ENCODE measurements at regions not wholly inside any gene's neighbourhood (a gene's known extent, or its start where the extent isn't known, plus 50 kb on each side); places are given as distances from the start of the nearest gene placed in this dataset.
"Not testable (repeated sequence)": the region's sequence is repeated elsewhere in the genome, so short reads cannot be mapped to it uniquely, and the experiment has no call there.

GRCh38 chr7:113389112-113389646 lies 270.8 kb upstream of the SMIM30 start:
- DNase-seq (ENCODE audit: low read depth in 2 of 2): no peak

GRCh38 chr7:113383638-113384037 lies 265.3 kb upstream of the SMIM30 start:
- no peak for DNase-seq (ENCODE audit: low read depth in 2 of 2)

- no peak for DNase-seq (ENCODE audit: low read depth in 2 of 2)
Observed at GRCh38 chr7:113379746-113380145, 261.4 kb upstream of the SMIM30 start.

DNA sequence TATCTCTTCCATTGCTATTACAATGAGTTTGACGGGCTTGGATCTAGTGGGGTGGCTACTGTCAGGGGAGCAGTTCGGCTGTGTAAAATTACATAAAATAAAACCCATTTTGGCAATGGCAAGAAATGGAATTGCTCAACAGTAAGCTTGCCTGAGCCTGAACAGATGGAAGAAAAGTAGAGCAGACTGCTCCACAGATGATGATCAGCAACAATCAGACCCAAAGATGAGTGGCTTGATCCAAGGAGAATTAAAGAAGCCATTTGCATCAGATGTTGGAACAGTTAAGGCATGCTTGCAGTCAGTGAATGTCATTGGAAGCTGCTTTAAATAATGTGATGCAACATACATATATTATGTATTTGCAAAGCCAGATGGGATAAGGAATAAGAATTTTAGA lies 256.6 kb upstream of the SMIM30 start:
- no peak for DNase-seq (ENCODE audit: low read depth in 2 of 2)

DNA sequence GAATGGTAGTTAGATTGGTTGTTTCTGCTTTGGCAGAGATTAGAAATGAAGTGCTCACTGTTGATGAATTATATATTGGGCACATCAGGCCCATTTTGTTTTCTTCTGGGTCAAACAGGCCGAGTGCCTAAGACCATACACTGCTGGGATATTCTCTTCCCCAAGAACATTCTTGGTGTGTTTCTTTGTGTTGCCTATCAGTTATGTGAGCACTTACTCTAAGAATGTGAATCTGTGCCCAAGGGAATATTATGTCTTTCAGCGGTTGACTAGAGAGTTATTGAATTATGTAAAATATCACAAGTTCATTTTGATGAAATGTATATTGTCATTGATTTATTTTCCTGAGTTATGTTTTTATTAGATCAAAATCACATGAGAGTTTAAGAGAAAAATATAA lies 255.5 kb upstream of the SMIM30 start:
- DNase-seq (ENCODE audit: low read depth in 2 of 2): no peak

GRCh38 chr7:113371416-113372043 lies 253.2 kb upstream of the SMIM30 start:
- no peak for DNase-seq (ENCODE audit: low read depth in 2 of 2)

GRCh38 chr7:113370910-113371309 lies 252.6 kb upstream of the SMIM30 start:
- DNase-seq (ENCODE audit: low read depth in 2 of 2): no peak

DNA sequence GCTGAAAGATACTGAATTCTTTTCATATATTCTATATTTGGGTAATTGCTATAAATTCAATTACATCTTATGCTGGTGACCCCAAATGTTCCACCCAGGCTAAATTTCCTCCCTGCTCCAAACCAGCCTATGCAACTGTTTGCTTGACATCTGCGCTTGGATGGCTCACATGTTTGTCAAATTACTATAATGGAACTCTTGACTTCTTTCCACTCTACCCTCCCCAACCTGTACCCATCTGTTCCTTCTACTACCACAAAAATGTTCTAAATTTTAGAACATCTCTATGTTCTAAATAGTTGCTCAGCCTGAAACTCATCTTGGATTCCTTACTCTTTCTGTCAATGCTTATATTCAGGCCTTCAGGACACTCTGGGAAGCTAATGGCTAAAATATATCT lies 249.9 kb upstream of the SMIM30 start:
- no peak for DNase-seq (ENCODE audit: low read depth in 2 of 2)

- DNase-seq (ENCODE audit: low read depth in 2 of 2): no peak
Observed at GRCh38 chr7:113367041-113367586, 248.8 kb upstream of the SMIM30 start.

DNA sequence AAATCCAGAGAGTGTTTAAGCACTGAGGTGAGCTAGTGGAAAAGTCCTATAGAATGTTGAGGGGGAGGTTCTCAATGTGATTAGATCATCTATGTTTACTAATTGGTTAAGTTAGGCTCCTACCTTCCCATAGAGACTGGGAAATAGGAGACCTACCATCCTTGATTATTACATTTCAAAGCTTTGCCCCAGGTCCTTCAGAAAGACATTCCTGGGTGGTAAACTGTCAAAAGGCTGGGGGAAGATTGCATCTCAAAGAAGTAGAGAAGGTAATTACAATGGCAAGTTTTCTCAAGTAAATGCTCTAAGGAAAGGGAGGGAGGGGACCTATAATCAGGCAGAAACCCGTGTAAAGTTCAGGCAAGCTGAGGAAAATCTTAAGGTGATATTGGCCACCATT lies 247.8 kb upstream of the SMIM30 start:
- no peak for DNase-seq (ENCODE audit: low read depth in 2 of 2)

DNA sequence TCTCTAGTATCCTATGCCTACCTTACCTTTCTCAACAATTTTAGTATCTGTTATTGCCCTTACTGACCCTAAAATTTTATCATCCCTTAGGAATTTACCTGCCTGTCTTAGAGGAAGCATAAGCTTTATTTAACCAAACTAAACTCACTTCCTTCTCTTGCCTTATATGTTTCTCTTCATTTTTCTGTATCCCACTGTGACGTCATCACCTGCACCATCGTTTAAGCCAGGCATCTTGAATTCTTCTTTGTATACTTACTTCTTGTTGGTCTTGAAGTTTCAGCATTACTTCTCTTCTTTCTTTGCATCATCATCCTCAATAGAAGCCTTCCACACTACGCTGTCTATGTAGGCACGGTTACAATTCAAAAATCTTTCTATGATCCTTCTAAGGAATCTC lies 231.0 kb upstream of the SMIM30 start:
- DNase-seq (ENCODE audit: low read depth in 2 of 2): no peak

GRCh38 chr7:113339661-113340060 lies 221.3 kb upstream of the SMIM30 start:
- DNase-seq (ENCODE audit: low read depth in 2 of 2): no peak

DNA sequence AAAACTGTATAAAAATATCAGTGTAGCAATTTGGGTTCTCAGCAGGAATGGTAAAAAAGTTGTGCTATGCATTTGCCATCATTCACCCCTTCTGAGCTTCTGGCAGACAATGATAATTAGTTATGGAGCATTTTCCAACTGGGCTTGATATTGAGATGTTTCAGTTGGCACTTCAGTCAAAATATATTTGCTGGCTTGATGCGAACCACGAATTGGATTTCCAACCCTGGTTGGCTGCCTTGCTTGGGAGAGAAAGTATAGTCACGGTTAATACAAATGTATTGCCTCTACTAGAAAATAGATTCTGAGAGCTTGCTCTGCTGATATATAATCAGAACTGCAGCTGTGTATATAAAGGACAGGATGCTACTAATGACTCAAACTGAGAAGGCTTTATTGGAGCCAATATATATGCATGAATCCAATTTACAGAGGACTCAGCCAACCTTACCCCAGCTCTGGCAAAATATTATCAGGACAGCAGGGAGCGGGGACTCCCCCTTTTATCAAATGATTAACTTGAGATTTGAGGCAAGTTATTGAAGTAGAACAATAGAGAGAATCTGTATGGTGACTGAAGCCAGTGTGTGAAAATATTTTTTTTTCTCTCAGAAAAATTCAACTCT lies 219.8 kb upstream of the SMIM30 start:
- no peak for DNase-seq (ENCODE audit: low read depth in 2 of 2)

GRCh38 chr7:113336838-113337237 lies 218.5 kb upstream of the SMIM30 start:
- not testable (repeated sequence) for DNase-seq (ENCODE audit: low read depth in 2 of 2)

DNA sequence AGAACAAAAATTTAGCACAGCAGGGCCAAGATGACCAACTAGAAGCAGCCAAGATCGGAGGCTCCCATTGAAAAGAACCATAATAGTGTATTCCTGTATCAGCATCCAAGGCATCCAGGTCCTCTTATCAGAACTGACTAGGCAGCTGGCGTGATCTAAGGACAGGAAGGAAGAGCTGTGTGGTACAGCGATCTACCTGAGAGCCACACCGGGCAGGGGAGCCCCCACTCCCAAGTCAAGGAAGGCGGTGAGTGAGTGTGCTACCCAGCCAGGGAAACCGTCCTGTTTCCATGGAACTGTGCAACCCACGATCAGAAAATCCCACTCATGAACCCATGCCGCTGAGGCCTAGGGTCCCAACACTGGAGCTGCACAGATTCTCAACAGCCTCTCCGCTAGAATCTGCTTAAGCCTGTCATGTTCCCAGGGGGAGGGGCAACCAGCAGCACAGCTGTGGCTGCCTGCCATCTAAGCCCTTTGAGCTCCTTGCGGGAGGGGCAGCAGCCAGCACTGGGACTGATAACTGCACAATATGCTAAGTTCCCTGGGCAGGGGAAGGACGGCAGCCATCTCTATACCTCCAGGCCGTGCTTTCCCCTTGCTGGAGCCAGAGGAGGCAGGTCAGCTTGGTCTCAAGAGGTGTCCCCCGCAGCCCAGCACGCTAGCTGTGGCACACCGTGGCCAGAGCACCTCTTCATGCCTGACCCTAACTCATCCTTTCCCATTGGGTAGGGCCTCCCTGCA lies 213.0 kb upstream of the SMIM30 start:
- DNase-seq (ENCODE audit: low read depth in 2 of 2): no peak

DNA sequence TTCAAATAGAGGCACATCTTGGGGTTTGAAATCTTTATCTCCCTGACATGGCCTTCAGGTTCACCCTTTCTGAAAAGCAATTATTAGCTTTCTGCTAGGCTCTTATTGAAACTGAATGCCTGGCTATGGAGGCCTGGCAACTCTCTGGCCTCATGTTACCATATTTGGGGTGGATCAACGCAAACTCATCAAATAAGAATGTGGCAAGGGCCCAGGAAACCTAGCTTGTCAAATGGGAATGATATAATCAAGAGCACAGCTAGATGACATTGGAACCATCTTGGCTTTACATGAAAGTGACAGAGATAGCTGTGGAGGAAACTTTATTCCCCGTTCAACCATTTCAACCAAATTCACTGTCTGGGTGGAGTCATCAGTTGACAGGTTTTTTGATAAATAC lies 202.8 kb upstream of the SMIM30 start:
- DNase-seq (ENCODE audit: low read depth in 2 of 2): no peak

DNA sequence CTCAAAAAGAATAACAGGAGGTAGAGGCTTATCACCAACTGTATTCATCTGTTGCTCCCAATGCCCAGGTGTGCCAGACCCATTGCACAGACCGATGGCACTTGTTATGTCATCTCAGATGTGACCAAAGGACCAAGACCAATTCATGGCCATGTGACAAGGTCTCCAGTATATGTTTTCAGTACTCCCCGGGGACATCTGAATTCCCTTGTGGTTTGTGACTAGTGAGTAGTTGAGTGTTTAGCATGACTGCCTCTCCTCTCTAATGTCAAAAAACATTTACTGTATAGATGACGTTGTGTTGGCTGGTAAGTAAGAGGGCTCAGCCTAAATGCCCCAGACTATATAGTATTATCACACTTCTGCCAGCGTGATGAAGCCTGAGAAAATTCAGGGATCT lies 202.1 kb upstream of the SMIM30 start:
- no peak for DNase-seq (ENCODE audit: low read depth in 2 of 2)

DNA sequence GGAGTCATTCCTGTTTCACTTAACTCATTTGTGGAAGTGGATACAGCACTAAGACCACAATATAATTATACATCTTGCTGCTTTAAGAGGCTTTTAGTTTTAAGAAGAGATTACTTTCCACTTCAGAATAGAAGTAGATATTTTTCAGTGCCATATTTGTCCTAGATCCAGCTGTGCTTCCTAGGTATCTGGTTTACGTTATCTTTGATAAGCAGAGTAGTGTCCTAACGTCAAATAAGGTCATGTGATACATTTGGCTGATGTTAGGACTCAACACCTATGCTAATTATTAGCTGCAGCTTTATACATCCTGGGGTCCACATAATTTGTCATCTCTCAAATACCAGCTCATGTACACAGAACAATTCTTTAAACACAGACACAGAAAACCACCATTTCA lies 196.2 kb upstream of the SMIM30 start:
- DNase-seq (ENCODE audit: low read depth in 2 of 2): no peak

DNA sequence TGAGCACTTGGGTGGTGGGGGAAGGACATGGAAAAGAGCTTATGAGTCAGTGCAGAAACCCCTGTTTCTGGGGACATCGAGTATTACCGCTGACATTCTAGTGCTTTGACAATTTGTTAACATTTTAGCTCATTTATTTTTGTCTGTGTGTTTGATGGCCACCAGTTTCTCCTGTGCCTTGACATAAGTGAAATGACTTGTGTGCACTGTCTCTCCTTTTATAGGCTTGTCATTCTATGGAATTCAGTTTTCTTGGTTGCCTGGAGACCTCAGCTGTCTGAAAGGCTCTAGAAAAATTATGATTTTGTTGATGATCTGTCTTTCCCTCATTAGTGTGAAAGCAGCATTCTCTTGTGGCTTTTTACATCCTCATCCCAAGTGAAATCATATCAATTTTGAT lies 190.0 kb upstream of the SMIM30 start:
- no peak for DNase-seq (ENCODE audit: low read depth in 2 of 2)

DNA sequence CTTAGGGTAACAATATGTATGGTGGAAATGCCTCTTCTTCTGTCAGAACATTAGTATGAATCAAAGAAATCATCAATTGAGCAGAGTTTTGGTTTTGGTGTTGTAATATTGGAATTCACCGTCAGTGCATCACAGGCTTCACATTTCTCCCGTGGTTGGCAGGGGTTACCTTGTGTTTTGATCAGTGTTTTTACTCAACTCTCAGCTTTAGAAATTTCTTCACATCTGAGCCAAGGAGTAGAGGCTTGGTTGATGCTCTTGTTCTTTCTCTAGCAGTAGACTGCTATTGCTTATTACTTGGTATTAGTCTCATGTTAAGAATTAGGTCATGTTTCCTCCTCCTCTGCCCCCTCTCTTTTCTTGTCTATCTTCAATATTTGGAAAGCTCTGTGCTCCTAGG lies 188.8 kb upstream of the SMIM30 start:
- DNase-seq (ENCODE audit: low read depth in 2 of 2): no peak

DNA sequence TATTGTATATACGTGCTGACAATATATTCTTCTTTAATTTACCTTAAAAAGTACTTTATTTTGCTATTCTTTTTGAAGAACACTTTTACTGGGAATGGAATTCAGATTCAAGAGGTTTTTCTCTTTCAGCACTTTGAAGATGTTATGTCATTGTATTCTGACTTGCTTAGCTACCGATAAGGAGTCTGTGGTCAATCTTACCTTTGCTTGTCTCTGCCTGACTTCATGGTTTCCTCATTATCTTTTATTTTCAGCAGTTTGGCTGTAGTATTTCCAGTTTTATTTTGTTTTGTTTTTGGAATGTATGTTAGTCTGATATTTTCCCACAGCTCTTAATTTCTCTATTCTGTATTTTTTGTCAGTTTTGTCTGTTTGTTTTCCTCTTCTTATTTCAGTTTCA lies 187.9 kb upstream of the SMIM30 start:
- no peak for DNase-seq (ENCODE audit: low read depth in 2 of 2)

- no peak for DNase-seq (ENCODE audit: low read depth in 2 of 2)
Observed at GRCh38 chr7:113304104-113304503, 185.8 kb upstream of the SMIM30 start.

GRCh38 chr7:113303388-113303787 lies 185.0 kb upstream of the SMIM30 start:
- not testable (repeated sequence) for DNase-seq (ENCODE audit: low read depth in 2 of 2)
